Left forelimb (tissue), 1 donor: ENCODE measurements at regions not wholly inside any gene's neighbourhood (a gene's known extent, or its start where the extent isn't known, plus 50 kb on each side); places are given as distances from the start of the nearest gene placed in this dataset.

Experiments
- DNase-seq: peaks from one replicate; pipeline ENCODE4 v3.0.0-alpha.2; 2018; ENCODE audit warnings: low spot score

DNA sequence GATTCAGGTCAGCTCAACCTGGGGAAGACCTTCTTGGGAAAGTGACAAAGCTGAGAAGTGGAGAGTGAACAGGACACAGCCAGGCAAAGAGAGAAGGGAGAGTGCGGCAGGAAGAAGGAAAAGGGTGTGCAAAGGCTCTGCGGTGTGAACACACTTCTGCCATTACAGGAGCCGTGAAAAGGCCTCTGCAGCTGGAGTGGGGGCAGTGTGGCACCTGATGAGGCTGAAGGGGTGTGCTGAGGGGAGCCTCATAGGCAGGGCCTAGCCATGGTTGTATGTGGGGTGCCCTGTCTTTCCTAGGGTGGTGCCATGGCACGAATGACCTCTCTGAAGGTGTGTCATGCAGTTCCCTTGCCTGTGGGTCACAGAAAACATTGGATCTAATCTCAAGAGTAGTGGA lies 347.6 kb downstream of the CYRIA start:
- no peak for DNase-seq

DNA sequence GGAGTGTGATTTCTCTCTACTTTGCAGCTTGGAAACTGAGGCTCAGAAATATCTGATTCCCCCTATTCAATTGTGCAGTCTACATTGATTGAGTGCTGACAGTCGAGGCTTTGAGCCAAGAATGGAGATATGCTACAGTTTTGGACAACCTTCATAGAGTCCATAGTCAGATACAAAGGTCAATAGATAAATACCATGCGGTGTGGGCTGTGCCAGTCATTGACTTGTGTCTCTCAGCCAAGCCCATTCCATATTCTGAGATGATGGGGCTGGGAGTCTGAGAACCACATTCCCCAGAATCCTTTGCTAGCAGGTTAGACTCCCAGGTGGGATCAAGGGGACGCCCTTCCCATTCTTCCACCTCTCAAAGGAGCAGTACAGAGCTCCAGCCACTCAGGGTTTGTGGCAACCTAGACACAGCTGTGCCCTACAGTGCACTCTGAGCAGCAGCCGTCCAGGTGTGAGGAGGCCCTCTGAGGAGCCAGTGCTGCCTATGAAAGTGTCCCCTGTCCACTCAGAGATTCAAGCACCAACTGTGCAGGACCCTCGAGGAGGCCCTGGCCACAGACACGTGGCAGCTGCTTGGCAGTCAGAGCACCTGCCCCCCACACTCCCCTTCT lies 348.3 kb downstream of the CYRIA start:
- DNase-seq = no peak

DNA sequence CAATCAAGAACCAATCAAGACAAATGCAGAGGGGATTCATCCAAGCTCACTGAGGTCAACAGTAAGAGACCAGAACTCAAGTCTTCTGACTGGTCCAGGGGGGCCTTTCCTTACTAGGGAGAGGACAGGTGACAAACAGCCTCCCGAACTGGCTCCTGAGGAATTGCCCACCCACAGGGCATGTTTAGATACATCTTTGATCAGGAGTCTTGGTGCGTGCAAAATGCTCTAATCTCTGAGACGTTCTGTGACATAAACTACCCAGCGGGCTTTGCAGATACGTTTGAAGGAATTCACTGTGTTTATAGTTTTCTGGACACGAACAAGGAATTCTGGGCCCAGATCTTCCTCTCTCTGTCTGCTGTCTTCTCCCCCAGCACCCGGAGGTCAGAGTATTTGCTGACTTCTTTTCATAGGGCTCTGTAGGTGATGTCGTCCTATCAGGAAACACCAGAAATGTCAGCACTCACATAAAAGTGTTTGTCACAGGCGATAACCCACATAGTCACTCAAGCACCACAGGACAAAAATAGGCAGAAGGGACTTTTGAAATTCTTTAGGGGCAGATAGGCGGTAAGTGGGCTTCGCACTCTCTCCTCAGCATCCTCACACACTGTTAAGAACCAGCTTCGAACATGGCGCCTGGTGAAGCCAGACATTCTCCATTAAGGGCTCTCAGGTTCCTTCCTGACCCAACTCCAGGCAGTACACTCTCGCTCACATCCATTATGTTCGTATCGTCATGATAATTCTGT lies 349.0 kb downstream of the CYRIA start:
- DNase-seq = no peak

DNA sequence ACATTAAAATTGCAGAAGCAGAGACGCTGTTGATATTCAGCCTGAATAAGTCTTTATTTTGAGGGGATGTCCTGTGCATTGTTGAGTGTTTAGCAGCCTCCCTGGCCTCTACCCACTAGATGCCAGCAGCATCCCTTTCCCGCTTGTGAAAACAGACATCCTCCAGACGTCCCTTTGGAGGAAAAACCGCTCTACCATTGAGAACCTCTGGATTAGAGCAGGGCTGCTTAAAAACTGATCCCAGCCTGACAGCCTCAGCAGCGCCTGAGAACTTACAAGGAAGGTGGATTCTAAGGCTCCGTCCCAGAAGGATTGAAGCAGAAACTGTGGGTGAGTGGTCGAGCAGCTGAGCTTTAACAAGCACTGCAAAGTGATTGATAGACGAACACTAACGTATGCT lies 349.7 kb downstream of the CYRIA start:
- DNase-seq = no peak

DNA sequence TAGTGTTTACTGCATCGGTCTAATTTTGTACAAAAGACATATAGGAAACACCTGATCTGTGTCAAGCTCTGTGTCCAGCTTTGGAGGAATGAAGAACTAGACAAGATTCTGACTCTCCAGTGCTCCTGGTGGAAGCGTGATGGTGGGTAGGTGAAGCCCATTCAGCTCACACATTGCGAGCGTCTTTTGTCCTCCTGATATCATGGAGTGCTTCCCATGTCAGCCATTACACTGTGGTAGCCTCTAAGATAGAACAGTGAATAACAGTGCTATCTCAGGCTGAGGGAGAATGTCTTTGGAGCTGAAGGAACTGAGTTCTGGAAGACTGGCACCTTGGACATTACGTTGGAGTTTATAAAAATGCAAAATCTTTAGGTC lies 350.2 kb downstream of the CYRIA start:
- DNase-seq = no peak

DNA sequence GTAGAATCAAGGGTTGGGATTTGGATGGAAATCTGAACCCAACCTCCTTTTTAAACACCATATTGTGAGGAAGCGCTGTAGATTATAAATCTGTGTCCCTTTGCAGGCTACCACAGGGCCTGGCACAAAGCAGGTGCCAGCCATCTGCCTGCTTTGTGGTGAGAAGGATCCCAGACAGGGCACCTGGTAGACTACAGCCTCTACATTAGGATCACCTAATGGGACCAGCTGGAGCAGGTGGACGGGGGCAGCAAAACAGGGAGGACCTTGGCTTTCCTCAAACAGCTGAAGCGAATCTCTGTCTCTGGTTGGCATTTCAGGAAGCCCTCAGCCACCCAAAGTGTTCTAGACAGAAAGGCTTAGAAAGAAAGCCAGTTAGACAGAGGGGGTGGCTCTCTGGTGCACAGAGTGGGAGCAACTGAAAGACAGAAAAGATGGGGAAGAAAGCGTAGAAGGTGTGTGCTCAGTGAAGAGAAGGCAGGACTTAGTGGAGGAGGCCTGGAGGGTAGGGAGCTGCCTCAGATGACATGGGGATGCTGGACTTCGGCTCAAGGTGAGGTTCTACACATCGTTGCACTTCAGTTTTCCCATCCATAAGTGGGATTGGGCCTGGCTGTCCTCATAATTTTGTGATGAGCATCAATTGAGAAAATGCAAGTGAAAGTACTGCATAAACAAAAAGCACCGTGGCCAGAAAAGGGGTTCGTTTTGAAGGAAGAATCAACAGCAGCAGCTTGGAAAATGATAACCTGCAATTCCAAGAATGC lies 350.8 kb downstream of the CYRIA start:
- DNase-seq = no peak

DNA sequence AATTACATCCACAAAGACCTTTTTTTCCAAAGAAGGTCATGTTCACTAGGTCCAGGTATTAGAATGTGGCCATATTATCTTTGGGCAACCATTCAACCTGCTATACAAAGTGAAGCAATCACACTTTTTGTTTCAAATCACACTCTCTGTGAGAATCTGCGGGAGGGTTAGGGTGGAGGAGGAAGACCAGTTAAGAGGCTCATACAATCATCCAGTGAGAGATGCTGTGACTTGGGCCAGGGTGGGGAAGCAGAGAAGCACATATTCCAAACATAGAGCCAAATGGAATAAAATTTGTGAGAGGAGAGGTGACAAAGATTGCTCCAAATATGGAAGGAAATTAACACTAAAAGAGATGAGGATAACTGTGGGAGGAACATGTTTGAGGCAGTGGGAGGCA lies 351.6 kb downstream of the CYRIA start:
- no peak for DNase-seq

DNA sequence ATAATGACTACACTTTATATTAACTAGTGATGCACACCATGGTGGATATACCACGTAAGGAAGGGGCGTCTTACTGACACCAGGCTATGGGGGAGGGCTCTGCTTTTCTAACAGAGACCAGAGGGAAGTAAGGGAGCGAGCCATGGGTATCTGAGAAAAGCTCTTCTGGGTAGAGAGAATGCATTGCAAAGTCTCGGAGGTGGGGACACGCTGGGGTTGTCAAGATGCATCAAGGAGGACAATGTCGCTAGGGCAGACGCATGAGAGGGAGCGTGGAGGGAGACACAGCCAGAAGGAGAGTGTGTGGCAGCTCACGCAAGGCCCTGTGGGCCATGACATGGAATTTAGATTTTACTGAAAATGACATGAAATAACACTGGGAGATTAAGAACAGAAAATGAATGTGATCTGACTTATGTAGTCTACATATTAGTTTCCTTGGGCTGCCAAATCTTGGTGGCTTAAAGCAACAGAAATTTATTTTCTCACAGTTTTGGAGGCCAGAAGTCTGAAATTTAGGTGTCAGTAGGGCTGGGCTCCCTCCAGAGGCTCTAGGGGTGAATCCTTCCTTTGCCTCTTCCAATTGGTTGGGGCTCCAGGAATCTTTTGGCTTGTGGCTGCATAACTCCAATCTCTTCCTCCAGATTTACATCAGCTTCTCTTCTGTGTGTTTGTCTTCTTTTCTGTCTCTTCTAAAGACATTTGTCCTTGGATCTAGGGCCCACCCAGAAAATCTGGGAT lies 352.2 kb downstream of the CYRIA start:
- DNase-seq = no peak

DNA sequence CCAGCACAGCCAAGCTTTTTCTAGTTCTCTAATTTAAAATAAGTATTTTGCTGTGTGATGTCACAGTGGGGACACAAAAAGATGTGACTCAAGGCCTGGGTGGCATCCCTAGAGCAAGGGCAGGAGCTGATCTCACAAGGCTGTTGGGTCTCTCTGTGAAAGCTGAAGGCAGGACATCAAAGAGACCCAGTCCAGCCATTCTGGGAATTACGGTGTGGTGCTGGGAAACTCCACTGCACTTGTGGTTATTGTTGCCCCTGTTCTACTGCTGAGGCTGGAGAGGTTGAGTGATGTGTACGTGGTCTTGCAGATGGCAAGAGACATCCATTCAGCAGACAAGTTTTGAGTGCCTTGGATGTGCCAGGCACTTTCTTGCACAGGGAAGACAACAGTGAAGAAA lies 352.9 kb downstream of the CYRIA start:
- DNase-seq = no peak

DNA sequence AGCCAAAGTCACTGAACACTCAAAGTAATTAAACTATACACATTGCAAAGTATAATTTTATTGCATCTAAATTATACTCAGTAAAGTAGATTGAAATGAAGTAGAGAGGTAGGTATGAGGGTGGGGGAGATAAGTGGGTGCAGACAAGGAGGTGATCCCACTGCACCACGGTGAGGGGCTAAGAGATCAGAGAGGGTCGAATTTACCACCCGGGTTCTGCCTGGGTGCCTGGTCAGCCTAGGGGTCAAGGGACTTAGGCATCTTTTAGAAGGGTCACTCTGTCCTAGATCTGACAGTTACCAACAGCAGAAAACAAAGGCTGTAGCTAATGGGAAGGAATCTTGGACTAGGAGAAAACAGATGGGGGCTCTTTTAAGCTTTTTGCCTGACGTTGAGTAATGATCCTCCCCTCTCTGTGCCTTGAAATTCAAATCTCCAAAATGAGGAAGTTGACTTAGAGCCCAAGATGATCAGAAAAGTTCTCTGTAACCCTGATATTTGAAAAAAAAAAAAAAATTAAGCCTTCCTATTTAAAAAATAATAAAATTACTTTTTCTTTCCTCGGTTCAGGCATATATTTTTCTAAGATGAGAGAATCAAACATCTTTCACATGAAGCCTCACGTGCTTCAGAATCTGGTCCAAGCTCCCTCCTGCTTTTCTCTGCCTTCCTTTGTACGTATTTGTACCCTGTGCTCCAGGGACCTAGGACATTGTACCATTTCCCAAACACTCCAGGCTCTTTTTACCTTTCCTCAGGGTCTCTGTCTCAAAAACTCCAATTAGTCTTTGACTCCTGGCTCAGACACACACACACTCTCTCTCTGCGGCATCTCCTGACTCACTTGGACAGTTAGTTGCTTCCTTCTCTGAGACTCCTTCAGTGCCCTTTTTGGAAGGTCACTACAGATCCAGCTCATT lies 353.9 kb downstream of the CYRIA start:
- DNase-seq = no peak

DNA sequence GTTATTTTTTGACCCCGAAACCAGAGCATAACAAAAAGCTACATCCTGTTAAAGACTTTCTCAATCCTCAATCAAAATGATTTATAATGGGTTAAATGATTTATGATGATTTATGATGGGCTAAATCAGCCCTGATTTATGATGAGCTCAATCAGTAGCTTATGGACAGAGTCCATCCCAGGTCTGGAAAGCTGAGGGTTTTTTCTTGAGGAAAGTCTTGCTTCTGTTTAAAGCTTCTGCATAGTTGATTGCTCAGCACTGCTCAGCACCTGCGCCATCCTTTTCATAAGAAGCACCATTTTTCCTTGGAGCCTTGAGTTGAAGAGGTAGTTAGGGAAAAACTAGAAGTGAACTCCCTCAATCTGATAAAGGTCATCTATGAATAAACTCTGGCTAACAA lies 356.8 kb downstream of the CYRIA start:
- DNase-seq = no peak

DNA sequence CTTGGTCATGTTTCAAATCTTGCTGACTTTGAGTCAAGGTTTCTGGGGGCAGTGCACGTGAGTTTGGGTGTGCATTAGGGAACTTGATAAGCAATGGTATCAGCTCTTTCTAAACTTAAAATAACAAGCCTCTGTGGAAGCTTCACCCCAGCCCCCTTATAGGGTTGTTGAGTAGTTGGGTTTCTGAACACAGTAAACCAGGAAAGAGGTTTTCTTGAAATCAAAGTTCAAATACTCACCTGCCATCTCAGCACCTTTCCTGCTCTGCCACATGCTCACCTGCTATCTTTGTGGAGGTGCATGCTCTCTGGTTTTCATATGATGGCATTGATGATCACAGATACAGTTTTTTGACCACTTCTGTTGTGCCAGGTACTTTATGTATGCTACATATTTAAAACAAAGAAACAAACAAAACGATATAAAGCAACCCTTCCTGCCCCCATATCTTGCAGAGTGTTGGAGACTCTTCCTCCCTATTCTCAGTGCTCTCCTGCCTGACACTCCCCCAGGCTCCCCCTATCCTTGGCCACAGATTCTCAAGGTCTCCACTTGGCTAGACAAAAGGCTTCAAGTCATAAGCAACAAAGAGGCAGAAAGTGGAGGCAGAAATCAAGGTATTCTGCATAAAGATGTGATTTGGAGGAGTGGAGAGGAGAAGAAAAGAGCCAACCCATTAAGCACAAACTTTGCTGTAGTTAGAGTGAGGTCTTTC lies 360.6 kb downstream of the CYRIA start:
- no peak for DNase-seq

DNA sequence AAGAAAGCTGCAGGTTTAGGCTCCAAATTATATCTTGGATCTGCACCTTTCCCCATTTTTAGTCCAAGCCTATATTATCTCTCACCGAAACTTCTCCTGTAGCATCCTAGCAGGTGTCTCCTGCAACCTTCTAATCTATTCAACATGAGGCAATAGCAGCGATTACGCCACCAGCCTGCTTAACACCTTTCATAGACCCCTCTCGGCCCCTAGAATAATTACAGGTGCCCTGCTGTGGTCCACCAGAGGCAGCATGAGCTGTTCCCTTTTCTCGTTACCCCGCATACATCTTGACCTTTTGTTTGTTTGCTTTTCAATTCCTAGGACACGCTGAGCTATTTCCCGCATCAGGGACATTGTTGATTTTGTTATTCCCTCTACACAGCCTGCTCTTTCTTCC lies 361.9 kb downstream of the CYRIA start:
- no peak for DNase-seq

DNA sequence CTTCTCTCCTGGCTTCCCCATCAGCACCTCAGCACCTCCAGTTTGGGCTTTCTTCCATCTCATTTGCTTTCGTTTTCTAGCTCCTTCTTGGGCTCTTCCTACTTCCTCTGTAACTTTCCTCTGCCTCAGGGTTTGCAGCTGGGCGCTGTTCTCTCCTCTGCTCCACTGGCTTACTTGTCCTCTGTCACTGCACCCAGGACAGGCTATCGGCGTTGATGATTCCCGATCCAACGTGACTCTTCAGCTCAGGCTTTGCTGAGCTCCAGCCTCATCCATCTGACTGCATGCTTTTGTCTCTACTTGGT lies 362.4 kb downstream of the CYRIA start:
- DNase-seq = no peak

DNA sequence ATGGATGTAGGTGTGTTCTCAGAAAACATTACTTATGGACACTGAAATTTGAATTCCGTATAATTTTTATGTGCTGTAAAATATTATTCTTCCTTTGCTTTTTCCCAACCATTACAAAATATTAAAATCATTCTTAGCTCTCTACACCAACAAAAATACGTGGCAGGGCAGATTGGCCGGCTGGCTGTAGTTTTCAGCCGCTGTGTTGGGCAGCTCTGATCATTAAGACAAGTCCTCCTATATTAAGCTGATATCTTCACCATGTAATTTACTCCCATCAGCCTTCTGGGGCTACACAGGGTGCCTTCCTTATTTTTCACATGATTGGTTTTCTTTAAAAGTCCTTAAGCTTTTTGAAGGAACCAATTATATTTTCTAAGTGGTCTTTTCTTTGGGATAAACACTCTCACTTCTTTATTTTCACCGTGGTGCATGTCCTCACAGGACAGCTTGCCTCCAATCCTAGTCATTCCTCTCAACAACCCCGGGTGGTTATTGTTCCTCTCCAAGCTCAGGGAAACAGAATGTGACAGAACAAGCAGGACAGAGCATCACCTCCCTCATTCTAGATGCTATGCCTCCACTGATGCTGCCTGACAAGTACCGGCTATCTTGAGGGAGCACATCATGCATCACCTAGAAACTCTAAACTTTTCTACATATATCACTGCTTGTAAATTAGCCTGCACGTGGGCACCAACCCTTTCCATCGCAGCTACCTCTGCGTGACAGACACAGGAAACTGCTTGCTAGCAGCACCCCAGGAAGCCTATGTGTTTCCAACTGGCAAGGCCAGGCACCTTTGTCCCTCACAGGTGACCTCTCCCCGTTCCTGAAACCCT lies 362.3 kb downstream of the MYCN start:
- no peak for DNase-seq

DNA sequence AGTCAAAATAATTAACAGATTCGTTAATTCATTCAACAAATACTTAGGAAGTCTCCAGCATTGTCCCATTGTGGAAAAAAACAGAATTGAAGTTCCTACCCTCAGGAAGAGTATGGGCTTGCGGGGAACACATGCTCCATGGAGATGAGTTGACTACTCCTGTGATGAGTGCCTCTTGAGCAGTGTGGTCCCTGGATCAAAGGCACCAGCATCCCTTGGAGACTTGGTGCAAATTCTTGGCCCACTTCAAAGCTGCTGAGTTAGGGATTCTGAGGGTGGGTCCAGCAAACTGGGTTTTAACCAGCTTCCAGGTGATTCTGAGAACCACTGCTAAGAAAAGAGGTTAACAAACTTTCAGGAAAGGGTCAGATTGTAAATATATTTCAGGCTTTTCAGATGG lies 361.6 kb downstream of the MYCN start:
- no peak for DNase-seq

DNA sequence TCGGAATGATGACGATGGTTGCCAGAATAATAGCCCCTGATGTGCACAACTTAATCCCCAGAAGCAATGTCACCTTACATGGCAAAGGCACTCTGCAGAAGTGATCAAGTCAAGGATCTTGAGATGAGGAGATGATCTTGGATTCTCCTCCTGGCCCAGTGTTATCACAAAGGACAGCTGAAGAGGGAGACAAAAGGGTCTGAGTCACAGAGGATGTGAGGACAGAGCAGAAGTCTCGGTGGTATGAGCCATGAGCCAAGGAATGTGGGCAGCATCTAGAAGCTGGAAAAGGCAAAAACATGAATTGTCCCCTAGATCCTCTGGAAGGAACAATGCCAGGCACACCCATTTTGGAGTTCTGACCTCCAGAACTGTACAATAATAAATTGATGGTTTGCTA lies 358.5 kb downstream of the MYCN start:
- DNase-seq = no peak

DNA sequence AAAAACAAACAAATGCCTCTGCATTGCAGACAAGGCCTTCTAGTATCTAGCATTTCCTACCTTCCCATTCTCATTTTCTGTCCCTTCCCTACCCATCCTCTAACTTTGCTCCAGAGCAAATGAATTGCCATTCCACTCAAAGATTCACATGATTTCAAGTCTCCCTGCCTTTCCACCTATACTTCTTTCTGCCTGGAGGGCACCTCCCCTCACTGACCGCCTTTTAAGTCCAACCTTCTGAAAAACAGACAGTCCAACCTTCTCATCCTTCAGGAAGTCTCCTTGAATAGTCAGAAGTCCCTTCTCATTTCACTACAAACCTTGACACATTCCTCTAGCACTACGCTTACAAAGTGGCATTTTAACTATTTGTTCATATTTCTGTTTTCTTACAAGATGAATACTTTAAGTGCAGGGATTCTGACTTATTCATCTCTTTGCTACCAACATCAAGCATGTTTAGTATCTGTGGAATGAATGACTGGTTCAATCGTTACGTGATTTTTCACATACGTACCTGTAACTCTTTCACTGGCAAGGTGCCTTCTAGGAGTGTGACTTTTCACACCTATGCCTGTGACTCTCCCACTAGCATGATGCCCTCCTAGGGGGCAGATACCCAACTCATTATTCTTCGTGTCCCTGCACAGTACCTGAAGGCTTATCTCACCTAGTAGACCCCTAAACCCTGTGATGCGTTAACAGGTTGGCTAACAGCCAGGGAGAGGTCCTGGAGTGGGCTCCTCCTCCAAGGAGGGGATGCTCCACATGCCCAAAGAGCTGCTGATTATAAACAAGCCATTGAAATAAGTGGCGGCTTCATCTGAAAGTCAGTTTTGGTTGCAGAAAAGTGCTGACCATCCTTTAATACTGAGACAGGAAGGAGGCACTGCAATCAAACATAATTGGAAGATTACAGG lies 356.2 kb downstream of the MYCN start:
- DNase-seq = no peak

DNA sequence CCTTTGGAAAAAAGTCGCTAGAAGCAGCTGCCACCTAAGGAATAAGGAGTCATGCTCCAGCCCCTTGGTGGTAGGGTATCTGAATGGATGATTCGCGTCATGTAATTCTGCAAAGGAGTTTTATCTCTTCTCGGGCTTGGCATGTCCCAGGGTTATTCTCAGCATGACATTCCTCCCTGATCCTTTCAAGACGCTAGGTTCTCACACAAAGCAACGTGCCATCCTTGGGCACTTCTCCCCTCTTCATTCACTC lies 355.6 kb downstream of the MYCN start:
- no peak for DNase-seq
